ENCODE measurements at regions not wholly inside any gene's neighbourhood (a gene's known extent, or its start where the extent isn't known, plus 50 kb on each side); places are given as distances from the start of the nearest gene placed in this dataset.

- TF ChIP-seq, protein P1, sequence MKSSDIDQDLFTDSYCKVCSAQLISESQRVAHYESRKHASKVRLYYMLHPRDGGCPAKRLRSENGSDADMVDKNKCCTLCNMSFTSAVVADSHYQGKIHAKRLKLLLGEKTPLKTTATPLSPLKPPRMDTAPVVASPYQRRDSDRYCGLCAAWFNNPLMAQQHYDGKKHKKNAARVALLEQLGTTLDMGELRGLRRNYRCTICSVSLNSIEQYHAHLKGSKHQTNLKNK (CRISPR knock-in tag; IDR thresholded peaks at IDR 0.05): no peak
- TF ChIP-seq ZNF138 (CRISPR knock-in tag; conservative IDR thresholded peaks at IDR 0.05) (no peak), NFYB (CRISPR knock-in tag; conservative IDR thresholded peaks at IDR 0.05; ENCODE audit: low read depth) (no peak), TP53 (CRISPR knock-in tag; IDR thresholded peaks at IDR 0.05) (no peak), CBFB (CRISPR knock-in tag; IDR thresholded peaks at IDR 0.05; ENCODE audit: low read depth) (no peak), AFF4 (CRISPR knock-in tag; IDR thresholded peaks at IDR 0.05; ENCODE audit: borderline replicate concordance) (no peak)
Observed at GRCh38 chr1:5716126-5716525, 276.1 kb downstream of the NPHP4 start (continued).

- no peak overlapping the region for H3K4me3 Mint-ChIP-seq
- ATAC-seq (no peak), DNase-seq (ENCODE audit: low spot score) (no peak)
- ChIA-PET POLR2A (no interaction called here), CTCF (no interaction called here)
- peaks cover 19% of the 10 kb centered on the region for H3K4me1 Mint-ChIP-seq
- H3K27ac Mint-ChIP-seq: no peak overlapping the region
- H3K36me3 Mint-ChIP-seq: peaks cover 19% of the 10 kb centered on the region; the same call in 1 of the 2 replicates
- peaks cover 32% of the 10 kb centered on the region for H3K9me3 Mint-ChIP-seq
- peaks cover 3% of the 10 kb centered on the region; the same call in 1 of the 2 replicates for H3K27me3 Mint-ChIP-seq (ENCODE audit: low read depth)
- no peak for TF ChIP-seq TEAD1 (CRISPR knock-in tag; IDR thresholded peaks at IDR 0.05)
- TF ChIP-seq, protein P2, sequence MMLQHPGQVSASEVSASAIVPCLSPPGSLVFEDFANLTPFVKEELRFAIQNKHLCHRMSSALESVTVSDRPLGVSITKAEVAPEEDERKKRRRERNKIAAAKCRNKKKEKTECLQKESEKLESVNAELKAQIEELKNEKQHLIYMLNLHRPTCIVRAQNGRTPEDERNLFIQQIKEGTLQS (CRISPR knock-in tag; conservative IDR thresholded peaks at IDR 0.05): no peak
- TF ChIP-seq ZNF532 (CRISPR knock-in tag; IDR thresholded peaks at IDR 0.05; ENCODE audit: borderline replicate concordance): no peak
- TF ChIP-seq SMAD3 (CRISPR knock-in tag; IDR thresholded peaks at IDR 0.05; ENCODE audit: borderline replicate concordance): no peak
- TF ChIP-seq AFF4 (CRISPR knock-in tag; IDR thresholded peaks at IDR 0.05; ENCODE audit: borderline replicate concordance): no peak
- no peak for TF ChIP-seq RORB (CRISPR knock-in tag; IDR thresholded peaks at IDR 0.05)
- no peak for TF ChIP-seq ATF2 (CRISPR knock-in tag; IDR thresholded peaks at IDR 0.05; ENCODE audit: borderline replicate concordance, low read depth)
- TF ChIP-seq PRRX2 (CRISPR knock-in tag; IDR thresholded peaks at IDR 0.05): no peak
- no peak for TF ChIP-seq HMGA2 (CRISPR knock-in tag; IDR thresholded peaks at IDR 0.05)
- TF ChIP-seq ZBTB21 (CRISPR knock-in tag; IDR thresholded peaks at IDR 0.05; ENCODE audit: borderline replicate concordance): no peak
- no peak for TF ChIP-seq SOX15 (CRISPR knock-in tag; IDR thresholded peaks at IDR 0.05)
- no peak for TF ChIP-seq E2F4 (CRISPR knock-in tag; IDR thresholded peaks at IDR 0.05; ENCODE audit: borderline replicate concordance, low read depth)
- TF ChIP-seq TCF7 (CRISPR knock-in tag; IDR thresholded peaks at IDR 0.05; ENCODE audit: low read depth): no peak
Observed at GRCh38 chr1:5713101-5714010, 278.9 kb downstream of the NPHP4 start.

All from WTC11 (cell line).